HepG2 (cell line): ENCODE measurements at regions not wholly inside any gene's neighbourhood (a gene's known extent, or its start where the extent isn't known, plus 50 kb on each side); places are given as distances from the start of the nearest gene placed in this dataset.

Source experiments
- ARID5B ChIP-seq: IDR thresholded peaks from 2 replicates; pipeline ENCODE4 v1.4.0; 2020; ENCODE audit warnings: mild to moderate bottlenecking, missing genetic modification reagents
- FOXK1 ChIP-seq: sonication (generic); formaldehyde crosslinking; IDR thresholded peaks from 2 replicates; pipeline ENCODE4 v1.4.0; 2020; ENCODE audit warnings: low read depth, missing genetic modification reagents, borderline replicate concordance
- GPBP1L1 ChIP-seq: sonication (generic); formaldehyde crosslinking; IDR thresholded peaks from 2 replicates; pipeline ENCODE4 v1.5.0; 2020; ENCODE audit warnings: mild to moderate bottlenecking, missing genetic modification reagents
- NFIC ChIP-seq: IDR thresholded peaks from 2 replicates; pipeline ENCODE4 v1.6.1; 2012; ENCODE audit warnings: mild to moderate bottlenecking, low read length, inconsistent platforms
- POLR2AphosphoS2 ChIP-seq: IDR thresholded peaks from 2 replicates; pipeline ENCODE4 v1.6.1; 2011; ENCODE audit warnings: low read depth, low read length, improper control_type of control experiment
- POLR2AphosphoS5 ChIP-seq: IDR thresholded peaks from 2 replicates; pipeline ENCODE4 v1.6.1; 2012; ENCODE audit warnings: low read depth, low read length
- SIN3A ChIP-seq: IDR thresholded peaks from 2 replicates; pipeline ENCODE4 v1.6.1; 2011; ENCODE audit warnings: low read depth, mild to moderate bottlenecking, control low read depth, low read length, borderline replicate concordance
- SP1 ChIP-seq, 2 experiments: fragments of 450-650 bp in 1 of 2; sonication (generic) in 1 of 2; formaldehyde crosslinking in 1 of 2; IDR thresholded peaks; 2 replicates each; pipeline versions ENCODE4 v1.4.0 to v1.6.1; 2016 to 2020; ENCODE audit warnings: missing genetic modification reagents in 1 of 2
- ZNF230 ChIP-seq: sonication (generic); formaldehyde crosslinking; IDR thresholded peaks from 2 replicates; pipeline ENCODE4 v1.4.0; 2020; ENCODE audit warnings: mild to moderate bottlenecking, missing genetic modification reagents
- TF ChIP-seq, protein P1 (sequence below): sonication (generic); formaldehyde crosslinking; IDR thresholded peaks from 2 replicates; pipeline ENCODE4 v1.5.0; 2020; ENCODE audit warnings: mild to moderate bottlenecking, missing genetic modification reagents, moderate library complexity

GRCh38 chr2:133633309-133633708, 65.0 kb upstream of the NCKAP5 start:
- TF ChIP-seq SIN3A (no peak), SP1 (IDR thresholded peaks at IDR 0.05) (no peak), SP1 (CRISPR knock-in tag; IDR thresholded peaks at IDR 0.05) (no peak), NFIC (no peak), POLR2AphosphoS5 (no peak), GPBP1L1 (CRISPR knock-in tag) (no peak), FOXK1 (CRISPR knock-in tag) (no peak), ZNF230 (CRISPR knock-in tag) (no peak), POLR2AphosphoS2 (no peak), ARID5B (CRISPR knock-in tag) (no peak)
- TF ChIP-seq, protein P1, sequence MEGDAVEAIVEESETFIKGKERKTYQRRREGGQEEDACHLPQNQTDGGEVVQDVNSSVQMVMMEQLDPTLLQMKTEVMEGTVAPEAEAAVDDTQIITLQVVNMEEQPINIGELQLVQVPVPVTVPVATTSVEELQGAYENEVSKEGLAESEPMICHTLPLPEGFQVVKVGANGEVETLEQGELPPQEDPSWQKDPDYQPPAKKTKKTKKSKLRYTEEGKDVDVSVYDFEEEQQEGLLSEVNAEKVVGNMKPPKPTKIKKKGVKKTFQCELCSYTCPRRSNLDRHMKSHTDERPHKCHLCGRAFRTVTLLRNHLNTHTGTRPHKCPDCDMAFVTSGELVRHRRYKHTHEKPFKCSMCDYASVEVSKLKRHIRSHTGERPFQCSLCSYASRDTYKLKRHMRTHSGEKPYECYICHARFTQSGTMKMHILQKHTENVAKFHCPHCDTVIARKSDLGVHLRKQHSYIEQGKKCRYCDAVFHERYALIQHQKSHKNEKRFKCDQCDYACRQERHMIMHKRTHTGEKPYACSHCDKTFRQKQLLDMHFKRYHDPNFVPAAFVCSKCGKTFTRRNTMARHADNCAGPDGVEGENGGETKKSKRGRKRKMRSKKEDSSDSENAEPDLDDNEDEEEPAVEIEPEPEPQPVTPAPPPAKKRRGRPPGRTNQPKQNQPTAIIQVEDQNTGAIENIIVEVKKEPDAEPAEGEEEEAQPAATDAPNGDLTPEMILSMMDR (CRISPR knock-in tag) = no peak
